ACHN (cell line): ENCODE measurements at regions not wholly inside any gene's neighbourhood (a gene's known extent, or its start where the extent isn't known, plus 50 kb on each side); places are given as distances from the start of the nearest gene placed in this dataset.

Experiments used
- DNase-seq: peaks from one replicate; pipeline ENCODE4 v3.0.0-alpha.2; 2015
- in situ Hi-C: cut with HindIII; loops from 2 replicates; pipeline ENCODE4 v1.10.0; 2017; ENCODE audit warnings: low sequenced_read_pairs, low pct_ligation_motif_present, low pct_unique_long_range_greater_than_20kb

DNA sequence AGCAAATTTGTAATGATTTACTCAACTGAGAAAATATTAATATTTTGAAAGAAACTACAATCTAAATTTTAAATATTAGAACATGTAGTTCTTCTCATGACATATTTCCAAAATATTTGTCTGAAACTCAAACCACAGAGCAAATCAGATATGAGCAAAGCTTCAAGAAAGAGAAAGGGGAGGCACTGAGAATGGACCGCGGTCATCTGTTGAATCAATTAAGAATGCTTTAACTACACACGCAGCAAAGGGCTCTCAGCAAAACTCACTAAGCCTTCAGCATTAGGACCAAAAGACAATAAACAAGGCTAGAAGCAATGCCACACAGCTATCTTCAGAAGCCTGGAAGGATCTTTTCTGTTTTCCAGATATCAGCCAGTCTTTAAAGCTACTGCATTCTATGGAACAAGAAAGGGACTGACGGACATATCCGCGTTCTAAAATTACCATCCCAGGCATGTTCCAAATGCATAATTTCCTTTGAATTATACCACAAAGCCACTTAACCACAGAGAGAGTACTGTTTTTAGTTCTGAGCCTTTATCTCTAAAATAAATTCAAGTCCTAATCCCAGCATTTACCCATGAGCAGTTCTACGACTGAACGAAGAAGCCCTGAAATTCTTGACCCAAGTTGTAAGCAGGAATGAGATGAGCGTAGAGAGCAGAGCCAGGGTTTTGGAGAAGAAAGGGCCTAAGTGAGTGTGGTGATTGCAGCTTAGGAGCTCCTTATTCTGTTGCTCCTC is 513.5 kb downstream of the AGTPBP1 start:
- DNase-seq = no peak
- in situ Hi-C loops = no loop called here

DNA sequence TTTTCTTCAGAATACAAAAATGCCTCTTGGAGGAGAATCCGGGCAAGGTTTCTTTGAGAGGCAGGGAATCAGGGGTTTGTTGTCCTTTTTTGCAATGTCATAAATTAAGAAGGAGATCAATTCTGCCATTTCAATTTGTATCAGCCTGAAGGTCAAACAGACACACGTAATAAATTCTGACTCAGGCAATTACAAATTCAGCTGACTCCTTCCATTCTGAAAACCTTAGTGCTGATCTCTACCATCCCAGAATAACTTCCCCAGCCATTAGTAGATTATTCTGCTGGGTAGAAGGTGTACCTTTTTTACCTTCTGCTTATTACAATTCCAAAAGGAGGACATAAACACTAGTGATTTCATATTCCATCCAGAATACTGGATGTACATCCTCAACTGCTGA is 516.6 kb downstream of the AGTPBP1 start:
- in situ Hi-C loops = no loop called here

DNA sequence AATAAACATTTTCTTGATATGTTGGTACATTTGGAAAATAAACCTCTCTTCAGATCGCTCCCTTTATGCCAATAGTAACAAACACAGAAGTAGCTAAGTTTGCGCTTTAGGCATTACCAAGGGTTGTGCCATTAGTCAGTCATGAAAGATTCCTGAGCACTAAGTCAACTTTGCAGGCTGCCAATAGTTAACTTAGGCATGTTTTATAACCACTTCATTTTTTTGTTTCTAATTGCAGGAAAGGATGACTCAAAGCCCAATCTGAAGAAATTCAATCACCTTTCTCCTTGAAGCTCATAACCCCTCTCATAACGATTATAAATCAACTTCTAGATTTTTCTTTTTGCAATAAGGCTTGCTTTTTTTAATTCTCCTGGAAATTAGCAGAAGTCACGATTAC is 517.0 kb downstream of the AGTPBP1 start:
- in situ Hi-C loops = no loop called here
- peak; percentile 57 for DNase-seq

More for the DNA sequence above, 516.6 kb downstream of the AGTPBP1 start:
- DNase-seq = no peak

DNA sequence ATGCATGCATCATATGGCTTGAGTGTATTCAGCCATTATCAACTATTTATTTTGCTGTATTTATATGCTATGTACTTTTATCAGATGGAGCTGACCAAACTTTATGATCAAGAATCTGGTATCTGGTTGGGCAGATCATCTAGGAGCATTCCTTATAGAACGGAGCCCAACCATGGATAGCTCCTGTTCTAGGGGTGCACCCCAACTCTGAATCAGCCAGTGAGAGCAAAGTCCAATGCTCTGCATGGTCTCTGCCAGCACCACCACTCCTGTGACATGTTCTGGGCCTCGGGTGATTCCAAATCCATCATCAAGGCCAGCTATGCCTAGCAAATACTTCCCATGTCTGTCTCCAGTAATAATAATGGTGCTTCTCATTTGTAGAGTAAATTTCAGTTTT is 517.5 kb downstream of the AGTPBP1 start:
- no peak for DNase-seq
- in situ Hi-C loops = no loop called here

DNA sequence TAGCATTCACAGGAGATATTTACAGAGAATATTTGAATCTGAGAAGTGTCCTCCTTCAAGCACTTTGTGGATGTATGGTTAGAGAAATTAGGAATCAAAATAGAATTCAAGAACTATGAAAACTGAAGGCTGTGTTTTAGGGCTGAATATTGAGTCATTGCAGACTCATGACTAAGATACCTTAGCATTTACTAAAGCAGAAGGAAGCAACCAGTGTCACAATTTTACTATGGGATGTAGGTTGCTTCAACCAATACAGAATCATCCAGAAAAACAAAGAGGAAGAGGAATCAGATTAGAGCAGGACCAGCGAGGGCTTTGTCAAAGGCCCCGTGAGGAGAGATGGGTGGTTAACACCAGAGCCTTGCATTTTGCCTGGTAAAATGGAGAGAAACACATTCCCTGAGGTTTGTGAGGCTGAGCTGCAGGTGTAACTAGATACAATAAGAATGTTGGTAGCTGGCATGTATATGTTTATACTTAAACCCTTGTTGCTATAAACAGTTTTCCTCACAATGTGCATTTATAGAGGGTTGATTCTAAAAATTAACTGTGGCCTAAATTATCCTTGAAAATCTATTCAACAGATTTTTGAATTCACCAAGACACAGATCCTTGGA is 518.1 kb downstream of the AGTPBP1 start:
- in situ Hi-C loops = no loop called here

DNA sequence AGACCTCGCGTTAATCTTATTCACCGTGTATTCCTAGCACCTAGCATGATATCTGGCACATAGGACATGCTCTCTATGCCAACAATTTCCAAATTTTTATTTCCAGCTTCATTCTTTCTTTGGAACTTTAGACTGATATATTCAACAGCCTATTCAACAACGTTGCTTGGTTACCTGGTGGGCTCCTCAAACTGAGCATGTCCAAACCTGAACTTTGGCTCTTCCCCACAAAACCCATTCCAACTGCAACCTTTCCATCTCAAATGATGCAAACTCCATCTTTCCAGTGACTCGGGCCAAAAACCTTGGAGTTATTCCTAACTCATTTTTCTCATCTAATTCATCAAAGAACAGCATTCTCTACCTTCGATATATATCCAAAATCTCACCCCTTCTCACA is 525.2 kb downstream of the AGTPBP1 start:
- in situ Hi-C loops = no loop called here
- no peak for DNase-seq

More for the DNA sequence above, 518.1 kb downstream of the AGTPBP1 start:
- no peak for DNase-seq

DNA sequence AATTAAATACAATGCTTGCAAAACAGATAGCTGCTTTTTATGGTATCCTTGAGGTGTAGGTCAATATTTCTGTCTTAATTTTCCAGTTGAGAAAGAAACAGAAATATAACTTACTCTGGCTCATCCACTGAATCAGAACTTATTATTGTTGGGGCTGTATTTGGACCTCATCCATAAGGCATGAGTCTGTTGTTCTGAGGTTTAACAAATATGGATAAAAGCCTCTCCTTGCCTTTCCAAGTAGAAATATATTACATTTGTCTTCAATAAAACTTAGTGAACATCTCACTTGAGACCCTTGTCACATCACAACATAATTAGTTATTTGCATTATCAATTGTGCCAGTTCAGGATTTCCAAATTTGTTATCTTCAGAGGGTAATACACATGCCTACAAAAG is 525.8 kb downstream of the AGTPBP1 start:
- in situ Hi-C loops = no loop called here
- no peak for DNase-seq

DNA sequence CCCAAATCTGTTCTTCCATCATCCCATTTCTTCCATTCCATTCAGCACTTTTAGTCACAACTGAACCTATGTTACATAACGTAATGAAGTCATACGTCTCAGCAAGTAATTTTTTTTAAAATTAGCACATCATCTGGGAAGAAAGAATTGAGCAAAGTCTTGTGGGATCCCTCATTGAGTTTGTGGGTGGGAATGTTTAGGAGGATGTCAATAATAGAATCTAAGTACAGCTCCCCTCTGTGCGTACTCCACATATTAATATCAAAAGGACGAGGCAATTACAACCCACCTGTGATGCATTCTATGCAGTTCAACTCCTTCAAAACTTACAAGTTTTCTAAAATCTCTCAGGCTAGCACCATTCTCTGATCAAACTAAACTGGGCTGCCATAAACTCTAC is 526.3 kb downstream of the AGTPBP1 start:
- no peak for DNase-seq
- in situ Hi-C loops = no loop called here

DNA sequence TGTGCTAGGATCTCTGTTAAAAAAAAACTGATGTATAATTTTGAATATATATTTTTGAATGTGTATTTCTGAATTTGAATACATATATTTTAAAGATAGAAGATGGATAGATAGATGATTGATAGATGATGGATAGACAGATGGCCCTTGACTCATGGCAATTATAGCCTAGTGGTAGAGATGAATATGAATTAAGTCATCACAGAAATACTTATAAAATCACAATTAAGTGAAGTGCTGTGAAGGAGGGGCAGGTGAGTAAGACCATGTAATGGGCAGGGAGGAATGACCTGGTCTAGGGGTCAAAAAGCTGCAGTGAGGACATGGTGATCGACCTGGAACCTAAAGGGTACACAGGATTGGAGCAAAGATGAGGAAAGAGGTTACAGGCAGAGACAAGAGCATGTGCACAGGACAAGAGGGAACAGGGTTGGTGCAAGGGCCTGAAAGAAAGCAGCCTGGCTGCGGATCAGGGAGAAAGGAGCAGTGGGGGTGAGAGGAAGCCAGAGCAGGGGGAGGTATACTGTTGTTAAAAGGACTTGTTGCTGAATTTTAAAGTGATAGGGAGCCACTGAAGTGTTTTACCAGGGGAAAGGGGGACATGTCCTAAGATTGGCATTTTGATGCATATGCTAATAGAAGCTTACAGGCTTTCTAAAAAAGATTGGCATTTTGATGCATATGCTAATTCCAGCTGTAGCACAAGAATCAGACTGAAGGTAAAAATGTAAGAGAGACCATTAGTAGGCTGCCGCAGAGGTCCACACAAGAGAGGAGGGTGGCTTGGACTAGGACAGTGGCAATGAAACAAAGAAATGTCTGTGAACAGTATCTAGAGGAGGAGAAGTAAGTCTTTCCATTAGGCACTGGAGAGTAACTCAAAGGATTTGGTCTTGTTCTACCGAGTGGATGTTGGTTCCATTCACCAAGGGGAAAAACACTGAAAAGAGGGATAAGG is 527.8 kb downstream of the AGTPBP1 start:
- in situ Hi-C loops = no loop called here
- DNase-seq = no peak

DNA sequence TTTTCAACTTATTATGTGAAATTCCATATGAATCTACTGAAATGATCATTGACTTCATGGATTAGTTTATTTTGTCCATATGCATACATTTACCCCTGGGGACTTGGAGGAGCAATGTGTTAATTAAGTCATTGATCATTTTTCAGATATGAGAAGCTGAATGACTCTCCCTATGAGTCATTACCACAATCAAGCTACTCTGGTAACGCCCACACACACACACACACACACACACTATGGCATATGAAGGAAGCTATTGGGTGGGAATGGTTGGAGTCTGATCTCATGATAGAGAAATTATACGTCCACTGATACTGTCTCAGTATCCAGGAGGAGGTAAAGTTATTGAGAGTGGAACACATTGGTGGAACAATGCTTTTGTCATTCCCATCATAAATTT is 528.9 kb downstream of the AGTPBP1 start:
- DNase-seq = peak; percentile 34
- in situ Hi-C loops = no loop called here

DNA sequence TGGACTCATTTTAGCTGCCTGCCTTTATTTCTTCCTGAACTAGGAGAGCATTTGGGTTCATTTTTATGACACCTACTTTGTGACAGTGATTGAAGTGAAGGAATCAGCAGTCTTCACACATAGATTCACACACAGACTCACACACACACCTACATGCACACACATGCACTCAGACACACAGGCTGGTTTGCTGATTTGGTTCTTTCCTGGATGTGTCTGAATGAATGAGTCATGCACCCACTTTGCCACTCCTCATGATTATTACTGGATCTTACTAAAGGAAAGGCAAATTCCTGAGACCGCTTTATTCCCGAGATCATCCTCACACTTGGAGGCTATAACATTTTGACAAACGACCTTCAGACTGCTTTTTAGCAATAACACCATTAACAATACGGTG is 529.5 kb downstream of the AGTPBP1 start:
- in situ Hi-C loops = no loop called here
- peak; percentile 42 for DNase-seq

DNA sequence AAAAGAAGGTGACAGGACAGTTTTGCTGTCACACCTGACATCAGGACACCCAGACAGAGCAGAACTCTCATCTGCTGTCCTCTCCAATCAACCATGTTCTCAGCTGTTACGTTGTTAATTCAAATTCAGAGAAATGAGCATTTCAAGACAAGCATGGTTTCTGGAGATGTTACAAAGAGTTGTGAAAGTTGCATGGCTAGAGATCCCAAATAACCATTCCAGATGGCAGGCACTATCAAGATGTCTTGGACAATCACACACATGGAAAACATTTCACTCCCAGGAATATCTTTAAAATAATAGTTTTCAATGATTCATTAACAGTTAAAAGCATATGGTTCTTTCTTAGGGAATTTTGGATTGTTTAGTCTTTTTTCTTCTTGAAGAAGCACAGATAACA is 533.1 kb downstream of the AGTPBP1 start:
- no peak for DNase-seq
- in situ Hi-C loops = no loop called here

DNA sequence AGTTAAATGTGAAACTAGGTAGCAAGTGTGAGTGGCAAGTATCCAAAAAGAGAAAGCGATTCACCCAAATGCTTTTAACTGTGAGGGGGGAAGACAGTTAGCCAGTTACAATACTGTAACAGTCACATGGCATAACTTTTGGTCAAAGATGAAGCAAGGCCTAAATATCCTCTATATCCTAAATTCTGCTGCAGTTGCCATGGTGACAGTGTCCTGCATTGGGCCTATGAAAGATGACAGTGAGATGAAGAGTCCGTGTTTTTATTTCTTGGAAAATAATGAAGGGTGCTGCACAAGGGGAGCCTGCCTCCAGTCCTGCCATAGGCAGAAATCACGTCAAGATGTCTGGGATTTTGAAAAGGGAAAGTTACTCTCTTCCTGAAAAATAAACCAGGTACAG is 534.6 kb downstream of the NTRK2 start:
- DNase-seq = no peak
- in situ Hi-C loops = no loop called here

DNA sequence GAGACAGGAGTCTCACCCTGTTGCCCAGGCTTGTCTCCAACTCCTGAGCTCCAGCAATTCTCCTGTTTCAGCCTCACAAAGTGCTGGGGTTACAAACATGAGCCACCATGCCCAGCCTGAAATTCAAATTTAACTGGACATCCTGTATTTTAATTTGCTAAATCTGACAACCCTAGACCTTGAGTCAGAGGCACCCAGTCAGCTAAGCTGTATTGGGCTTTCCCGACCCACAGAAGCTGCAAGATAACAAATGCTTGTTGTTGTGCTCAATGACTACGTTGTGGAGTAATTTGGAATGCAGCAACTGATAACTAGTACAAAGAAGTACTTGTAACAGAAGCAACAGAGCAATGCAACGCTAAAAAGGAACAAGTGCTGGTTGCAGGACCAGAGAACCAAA is 533.1 kb downstream of the NTRK2 start:
- DNase-seq = no peak
- in situ Hi-C loops = no loop called here

DNA sequence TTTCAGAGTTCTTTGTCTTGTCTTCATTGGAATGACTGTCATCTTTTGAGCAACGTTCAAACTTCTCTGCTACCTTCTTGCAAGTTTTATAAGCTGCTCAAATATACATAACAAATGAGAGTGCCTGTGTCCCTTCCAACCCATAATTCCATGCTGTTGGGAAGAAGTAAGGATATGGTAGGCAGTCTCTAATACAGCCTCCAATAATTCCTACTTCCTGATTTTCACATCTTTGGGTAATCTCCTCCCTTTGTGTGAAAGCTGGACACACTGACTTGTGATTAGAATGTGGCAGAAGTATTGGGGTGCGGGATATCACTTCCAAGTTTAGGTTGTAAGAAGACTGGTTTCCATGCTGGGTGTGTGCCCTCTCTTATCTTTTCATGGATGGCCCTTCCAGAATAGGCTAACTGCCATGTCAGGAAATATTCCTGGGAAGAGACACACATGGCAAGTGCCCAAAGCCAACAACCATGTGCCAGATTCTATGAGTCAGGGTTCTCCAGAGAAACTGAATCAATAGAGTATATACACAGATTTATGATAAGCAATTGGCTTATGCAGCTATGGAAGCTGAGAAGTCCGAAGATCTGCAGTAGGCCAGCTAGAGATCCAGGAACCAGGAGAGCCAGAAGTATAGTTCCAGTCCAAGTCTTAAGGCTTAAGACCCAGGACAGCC is 531.3 kb downstream of the NTRK2 start:
- in situ Hi-C loops = no loop called here
- no peak for DNase-seq

DNA sequence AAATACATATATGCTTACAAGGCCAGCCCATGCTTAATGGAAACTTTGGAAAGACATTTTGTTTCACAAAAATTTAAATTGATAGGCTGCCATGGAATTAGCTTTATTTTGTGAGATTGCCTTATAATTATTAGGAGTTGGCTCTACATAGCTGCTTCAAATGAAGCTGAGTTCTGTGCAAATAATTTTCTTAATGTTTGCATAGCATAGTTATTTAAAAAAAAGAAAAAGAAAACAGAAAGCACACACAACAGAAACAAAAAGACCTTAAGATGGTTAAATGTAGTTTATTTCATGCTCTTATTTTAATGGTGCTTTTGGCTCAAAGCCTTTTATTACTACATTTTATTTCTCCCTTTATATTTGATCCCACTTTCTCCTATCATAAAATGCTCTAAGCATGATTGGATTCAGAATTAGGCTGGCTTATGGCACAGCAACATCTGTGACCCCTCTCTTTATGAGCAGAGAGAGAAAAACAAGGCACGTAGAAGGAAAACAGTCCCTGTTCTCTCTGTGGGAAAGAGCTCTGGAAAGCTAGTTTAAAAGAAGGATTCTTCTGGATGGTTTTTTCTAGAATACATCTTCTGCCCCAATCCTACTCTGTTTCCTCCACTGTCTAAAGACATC is 530.5 kb downstream of the NTRK2 start:
- no peak for DNase-seq
- in situ Hi-C loops = no loop called here

DNA sequence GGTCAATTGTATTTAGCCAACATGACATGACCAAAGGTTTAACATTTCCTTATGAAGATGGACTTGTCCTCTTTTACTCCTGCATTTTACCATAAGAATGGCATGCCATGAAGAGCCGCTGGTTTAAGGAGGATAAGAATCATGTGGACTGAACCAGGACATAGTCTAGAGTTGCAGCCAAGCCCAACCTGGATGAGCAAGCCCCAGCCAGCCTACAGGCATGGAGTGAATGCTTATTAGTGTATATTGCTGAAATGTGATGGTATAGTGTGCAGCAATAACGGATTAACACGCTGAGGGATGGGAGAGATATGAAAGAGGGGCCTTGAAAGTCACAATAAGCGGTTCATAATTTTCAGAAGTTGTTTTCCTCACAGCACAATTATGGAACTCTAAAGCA is 523.2 kb downstream of the NTRK2 start:
- no peak for DNase-seq
- in situ Hi-C loops = no loop called here

DNA sequence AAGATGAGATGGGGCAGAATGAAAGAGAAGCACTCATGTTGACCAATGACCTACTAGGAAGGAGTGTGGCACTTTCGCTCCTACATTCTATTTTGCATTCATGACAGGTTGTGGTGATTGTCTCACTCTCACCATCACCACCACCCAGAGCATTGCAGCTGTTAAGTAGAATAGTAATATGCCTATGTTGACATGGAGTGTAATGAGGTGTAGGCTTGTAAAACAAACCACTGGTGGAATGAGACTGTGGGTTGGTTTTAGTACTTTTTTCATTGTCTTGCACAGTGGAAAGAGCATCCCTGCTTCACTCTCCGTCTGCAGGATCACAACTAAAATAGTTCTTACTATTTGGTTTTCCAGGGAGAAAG is 516.7 kb downstream of the NTRK2 start:
- no peak for DNase-seq
- in situ Hi-C loops = no loop called here
